Medulla oblongata (tissue), 1 donor: ENCODE measurements at regions not wholly inside any gene's neighbourhood (a gene's known extent, or its start where the extent isn't known, plus 50 kb on each side); places are given as distances from the start of the nearest gene placed in this dataset.
A peak's percentile ranks its signal among the peaks of the same experiment; 100 is the strongest.

Source experiments
- DNase-seq: peaks from one replicate; pipeline ENCODE4 v3.0.0-alpha.2; 2015; ENCODE audit errors: extremely low spot score

DNA sequence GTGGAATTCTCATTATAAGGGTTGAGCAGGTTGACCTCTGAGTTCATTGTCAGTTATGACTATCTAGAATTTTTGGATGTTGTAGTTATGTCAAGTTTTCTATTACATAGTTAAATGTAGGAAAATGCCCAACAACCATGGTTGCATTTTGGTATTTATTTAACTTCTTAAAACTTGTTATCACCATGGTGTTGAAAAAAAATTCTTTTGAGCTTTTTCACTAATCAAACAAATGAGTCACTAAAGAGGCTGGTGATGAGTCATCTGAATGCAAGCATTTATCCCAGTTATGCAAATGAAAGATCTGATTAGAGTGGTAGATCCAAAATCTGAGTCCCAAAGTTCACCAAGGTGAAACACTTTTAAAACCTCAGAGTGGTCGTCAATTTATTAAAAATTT, 624.7 kb upstream of the IGFBP3 start:
- no peak for DNase-seq

- DNase-seq = no peak
Observed at GRCh38 chr7:46544396-46545008, 623.4 kb upstream of the IGFBP3 start.

DNA sequence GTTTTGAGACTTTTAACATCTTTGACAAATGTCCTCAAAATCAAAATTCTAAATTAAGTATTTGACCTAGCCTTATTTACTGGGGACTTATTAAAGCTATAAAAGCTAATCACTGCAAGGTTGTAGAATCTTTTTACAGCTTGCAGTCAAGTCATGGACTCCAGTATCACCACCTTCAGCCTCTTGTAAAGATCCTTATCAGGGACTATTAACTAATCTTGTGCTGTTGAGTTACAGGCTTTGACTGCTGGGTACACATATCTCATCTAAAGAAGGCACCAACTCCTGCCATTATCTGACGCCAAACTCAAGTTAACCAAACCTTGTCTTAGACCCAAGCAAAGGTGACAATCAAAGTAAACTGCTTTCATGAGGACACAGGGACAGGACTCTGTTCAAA, 621.0 kb upstream of the IGFBP3 start:
- DNase-seq = no peak

- no peak for DNase-seq
Observed at GRCh38 chr7:46539892-46540483, 618.9 kb upstream of the IGFBP3 start.

GRCh38 chr7:46537191-46537905, 616.3 kb upstream of the IGFBP3 start:
- no peak for DNase-seq

DNA sequence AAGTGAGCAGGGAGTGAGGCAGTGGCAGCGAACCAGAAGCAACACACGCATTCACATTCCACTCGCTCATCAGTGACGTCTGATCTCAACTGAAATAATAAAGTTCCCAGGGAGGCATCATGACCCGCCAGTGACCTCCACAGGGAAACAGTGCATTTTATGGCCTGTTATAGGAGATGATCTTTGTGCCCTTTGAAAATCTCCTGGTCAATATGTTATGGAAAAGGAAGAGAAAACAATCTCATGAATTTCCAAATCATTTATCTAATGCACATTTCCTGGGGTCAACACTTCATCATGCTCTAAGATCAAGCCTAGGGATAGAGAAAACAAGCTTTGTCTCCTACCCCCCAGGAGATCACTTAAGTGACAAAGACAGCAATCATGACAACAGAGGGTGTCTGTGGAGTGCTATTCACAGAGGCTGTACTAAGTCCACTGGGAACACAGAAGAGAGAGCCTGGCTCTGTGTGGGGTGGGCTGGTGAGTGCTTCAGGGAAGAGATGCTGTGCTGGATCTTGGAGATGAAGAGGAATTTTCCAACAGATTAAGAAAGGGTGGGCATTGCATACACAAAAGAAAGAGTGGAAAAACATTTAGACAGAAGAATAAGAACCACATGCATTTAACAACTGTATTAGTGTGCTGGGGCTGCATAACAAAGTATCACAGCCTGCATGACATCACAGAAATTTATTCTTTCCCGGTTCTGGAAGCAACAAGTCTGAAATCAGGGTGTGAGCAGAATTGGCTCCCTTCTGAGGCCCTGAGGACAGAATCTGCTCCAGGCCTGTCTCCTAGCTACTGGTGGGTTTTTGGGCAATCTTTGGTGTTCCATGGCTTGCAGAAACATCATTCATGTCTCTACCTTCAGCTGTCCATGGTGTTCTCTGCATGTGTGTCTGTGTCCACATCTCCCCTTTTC, 613.9 kb upstream of the IGFBP3 start:
- peak; percentile 4 for DNase-seq

DNA sequence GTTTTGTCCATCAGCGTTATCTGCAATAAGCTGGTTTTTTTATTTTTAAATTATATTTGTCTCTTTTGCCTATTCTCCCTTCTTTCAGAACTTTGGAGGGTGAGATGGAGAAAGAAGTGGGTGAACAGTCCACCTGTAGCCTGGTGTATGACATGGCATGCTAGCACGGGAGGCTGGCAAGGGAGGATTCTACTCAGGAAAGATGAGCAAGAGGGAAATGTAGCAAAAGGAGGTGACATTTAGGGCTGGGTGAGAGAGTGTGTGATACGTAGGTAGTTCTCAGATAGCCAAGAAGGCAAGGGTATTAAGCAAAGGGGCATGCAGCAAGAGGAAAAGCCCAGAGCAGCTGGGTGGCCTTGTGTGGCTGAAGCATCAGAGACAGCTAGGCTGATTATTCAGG, 612.9 kb upstream of the IGFBP3 start:
- DNase-seq = no peak

DNA sequence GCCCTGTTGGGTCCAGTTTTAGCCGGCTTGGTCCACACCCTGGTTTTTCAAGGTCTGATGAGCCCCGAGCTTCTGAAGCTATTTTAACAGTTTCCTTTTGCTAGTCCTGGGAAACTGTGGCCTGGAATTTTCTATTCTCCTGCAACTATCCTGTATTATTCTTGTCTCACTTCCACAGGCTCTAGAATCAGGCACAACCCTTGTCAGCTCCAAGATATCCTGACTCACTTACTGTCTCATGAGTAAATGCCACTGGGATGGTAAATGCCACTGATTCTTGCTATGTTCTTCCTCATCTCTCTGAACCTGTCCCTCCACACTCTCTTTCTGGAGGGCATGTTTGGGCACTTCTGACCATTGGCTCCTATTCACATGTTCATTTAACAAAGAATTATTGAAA, 611.5 kb upstream of the IGFBP3 start:
- DNase-seq = no peak

DNA sequence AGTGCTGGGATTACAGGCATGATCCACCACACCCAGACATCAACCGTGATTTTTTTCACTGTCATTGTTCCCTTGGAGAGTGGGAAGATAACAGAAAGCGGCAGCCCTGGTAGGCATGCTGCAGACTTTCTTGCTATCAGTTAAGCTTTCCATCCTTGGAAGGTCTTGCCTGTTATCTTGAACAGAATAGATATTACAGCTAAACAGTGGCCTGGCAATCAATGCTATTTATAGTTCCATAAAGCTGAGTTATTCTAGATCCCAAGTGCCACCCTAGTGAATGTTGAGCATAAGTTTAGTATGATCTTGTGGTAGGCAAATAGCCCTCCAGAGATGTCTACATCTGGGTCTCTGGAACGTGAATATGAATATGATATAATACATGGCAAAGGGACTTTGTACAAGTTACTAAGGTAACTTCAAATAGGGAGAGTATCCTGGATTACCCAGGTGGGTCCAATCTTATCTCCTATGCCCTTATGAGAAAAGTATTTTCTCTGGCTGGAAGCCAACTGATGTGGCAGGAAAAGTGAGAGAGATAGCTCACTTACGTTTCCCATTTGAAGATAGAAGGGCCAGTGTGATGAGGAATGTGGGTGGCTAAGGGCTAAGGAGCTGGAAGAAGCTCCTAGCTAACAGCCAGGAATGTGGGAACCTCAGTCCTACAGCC, 609.1 kb upstream of the IGFBP3 start:
- DNase-seq = no peak

GRCh38 chr7:46527360-46527759, 606.3 kb upstream of the IGFBP3 start:
- no peak for DNase-seq

- no peak for DNase-seq
Observed at GRCh38 chr7:46525876-46526275, 604.8 kb upstream of the IGFBP3 start.

- no peak for DNase-seq
Observed at GRCh38 chr7:46524350-46524749, 603.3 kb upstream of the IGFBP3 start.

DNA sequence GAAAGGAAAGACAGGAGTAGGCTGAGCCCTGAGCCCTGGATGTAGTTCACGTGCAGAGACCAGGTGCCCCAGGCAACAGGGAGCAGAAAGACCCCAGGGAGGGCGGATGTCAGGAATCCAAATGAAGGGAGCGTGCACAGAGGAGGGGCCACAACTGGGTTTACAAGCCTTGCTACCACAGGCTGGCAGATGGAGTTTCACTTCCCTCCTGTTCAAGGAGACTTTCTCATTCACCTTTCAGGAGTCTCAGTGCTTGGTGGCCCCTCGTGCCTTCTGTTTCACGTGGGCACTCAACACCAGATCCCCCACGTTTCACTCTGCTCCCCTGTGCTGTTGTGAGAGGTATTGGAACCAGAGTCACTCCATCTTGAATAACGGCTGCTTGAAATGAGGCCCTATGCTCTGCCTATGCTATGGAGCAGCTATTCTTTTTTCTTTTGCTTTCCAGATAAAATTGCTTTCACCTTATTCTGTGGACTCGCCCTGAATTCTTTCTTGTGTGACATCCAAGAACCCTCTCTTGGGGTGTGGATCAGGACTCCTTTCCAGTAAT, 601.4 kb upstream of the IGFBP3 start:
- no peak for DNase-seq

DNA sequence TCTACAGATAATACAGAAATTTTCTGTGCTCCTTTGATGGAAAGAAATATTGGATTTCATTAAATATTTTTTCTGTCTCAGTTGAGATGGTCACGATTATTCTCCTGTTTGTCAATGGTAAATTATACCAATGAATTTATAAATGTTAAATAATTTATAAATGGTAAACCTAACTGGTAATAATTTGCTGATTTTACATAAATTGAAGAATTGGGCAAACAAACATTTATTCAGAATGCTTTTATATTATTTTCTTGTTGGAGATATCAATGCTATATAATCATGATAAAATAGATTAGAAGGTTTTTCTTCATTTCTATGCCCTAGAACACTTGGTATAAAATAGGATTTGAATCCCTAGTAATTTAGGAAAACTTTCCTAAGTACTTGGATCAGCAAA, 597.6 kb upstream of the IGFBP3 start:
- DNase-seq = no peak

- DNase-seq = no peak
Observed at GRCh38 chr7:46515844-46516590, 594.9 kb upstream of the IGFBP3 start.

- no peak for DNase-seq
Observed at GRCh38 chr7:46513447-46513848, 592.4 kb upstream of the IGFBP3 start.

DNA sequence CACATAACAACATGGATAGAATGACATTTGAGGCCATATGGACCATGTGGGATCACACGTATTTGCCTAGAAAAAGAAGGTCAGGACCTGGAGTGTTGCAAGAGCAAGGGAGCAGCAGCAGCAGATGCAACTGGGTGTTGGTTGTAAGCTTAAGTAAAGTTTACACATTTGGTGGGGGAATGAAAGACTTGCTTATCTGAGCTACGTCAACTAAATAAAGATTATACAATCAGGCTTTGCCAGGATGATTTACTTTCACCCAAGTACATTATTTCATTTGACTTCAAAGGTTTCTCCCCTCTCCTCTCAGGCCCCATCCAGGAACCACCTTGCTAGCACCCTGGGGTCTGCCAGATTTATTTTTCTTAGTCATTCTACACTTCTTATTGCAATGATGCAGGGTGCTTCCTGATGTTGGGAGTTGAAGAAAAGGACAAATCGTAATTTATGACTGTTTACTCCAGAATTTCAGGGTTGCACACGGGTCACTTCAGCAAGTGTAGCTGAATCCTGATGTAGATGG, 591.9 kb upstream of the IGFBP3 start:
- DNase-seq = no peak

- DNase-seq = no peak
Observed at GRCh38 chr7:46511442-46512215, 590.6 kb upstream of the IGFBP3 start.

- DNase-seq = no peak
Observed at GRCh38 chr7:46508583-46508982, 587.5 kb upstream of the IGFBP3 start.

DNA sequence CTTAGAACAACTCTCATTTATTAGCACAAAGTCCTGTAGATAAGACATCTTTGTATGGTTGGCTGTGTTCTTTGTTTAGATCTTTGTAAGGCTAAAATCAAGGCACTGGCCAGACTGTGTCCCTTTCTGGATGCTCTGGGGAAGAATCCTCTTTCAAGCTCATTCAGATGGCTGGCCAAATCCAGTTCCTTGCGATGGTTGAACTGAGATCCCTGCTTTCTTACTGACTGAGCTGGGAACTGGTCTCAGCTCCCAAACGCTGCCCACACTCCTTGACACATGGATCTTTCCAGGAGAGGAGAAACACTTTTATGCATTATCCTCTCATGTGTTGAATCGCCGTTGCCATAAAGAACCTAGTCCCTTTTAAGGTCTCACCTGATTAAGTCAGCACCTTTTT, 586.5 kb upstream of the IGFBP3 start:
- no peak for DNase-seq
